ENCODE measurements at regions not wholly inside any gene's neighbourhood (a gene's known extent, or its start where the extent isn't known, plus 50 kb on each side); places are given as distances from the start of the nearest gene placed in this dataset.
"Not testable (repeated sequence)": the region's sequence is repeated elsewhere in the genome, so short reads cannot be mapped to it uniquely, and the experiment has no call there.

- TF ChIP-seq CTCF, POLR2A (IDR thresholded peaks at IDR 0.05): not testable (repeated sequence)
Observed at GRCh38 chr1:16798050-16798449, 57.7 kb downstream of the RNU1-4 start.

Measured in Peyer's patch (tissue), 4 donors.